ENCODE measurements at regions not wholly inside any gene's neighbourhood (a gene's known extent, or its start where the extent isn't known, plus 50 kb on each side); places are given as distances from the start of the nearest gene placed in this dataset.

DNA sequence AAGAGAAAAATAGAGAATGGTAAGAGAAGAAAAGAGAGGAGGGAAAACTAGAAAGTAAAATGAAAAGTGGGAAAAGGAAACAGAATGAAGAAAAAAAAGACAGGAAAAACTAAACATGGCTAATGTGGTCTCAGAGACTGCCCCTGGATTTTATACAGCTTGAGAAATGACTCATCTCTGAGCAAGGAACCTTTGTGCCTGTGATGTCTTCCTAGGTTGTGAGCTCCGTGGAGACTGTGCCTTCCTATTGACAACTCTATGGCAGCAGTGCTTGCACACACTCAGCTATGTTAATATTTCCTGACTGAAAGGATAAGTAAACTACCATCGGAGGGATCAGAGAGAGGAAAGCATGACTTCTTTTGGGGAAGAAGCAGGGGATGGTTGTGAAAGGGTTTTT lies 203.8 kb downstream of the RDH14 start:
- Histone ChIP-seq H3K4me3 (ENCODE audit: low read length) (no peak overlapping the region), H3K27me3 (ENCODE audit: control insufficient read depth in 2 of 2, insufficient read depth in 2 of 2, low read length in 2 of 2) (no peaks in the 10 kb centered on the region), H3K9me3 (ENCODE audit: control insufficient read depth in 2 of 3, low read length in 3 of 3) (no peaks in the 10 kb centered on the region), H3K27ac (ENCODE audit: low read depth, low read length) (no peak overlapping the region), H3K4me1 (ENCODE audit: control insufficient read depth in 2 of 2, insufficient read depth in 2 of 2, low read length in 2 of 2) (no peaks in the 10 kb centered on the region), H3K36me3 (ENCODE audit: control insufficient read depth in 2 of 3, insufficient read depth in 3 of 3, low read length in 3 of 3) (no peaks in the 10 kb centered on the region)
- ChIA-PET POLR2A (no interaction called here), CTCF (no interaction called here)
- DNase-seq (no peak), ATAC-seq (no peak)
- Mint-ChIP-seq H3K4me3 (no peak overlapping the region), H3K4me1 (no peaks in the 10 kb centered on the region), H3K27ac (no peak overlapping the region), H3K9me3 (no peaks in the 10 kb centered on the region), H3K36me3 (no peaks in the 10 kb centered on the region), H3K27me3 (peaks cover 0 to 6% (median 3%) of the 10 kb centered on the region in 5 donors)
- intact Hi-C loops (cut with micrococcal nuclease): no loop called here

GRCh38 chr2:18349421-18349820 lies 211.0 kb downstream of the RDH14 start:
- POLR2A ChIA-PET: no interaction called here
- H3K4me1 Mint-ChIP-seq: no peaks in the 10 kb centered on the region
- intact Hi-C loops (cut with micrococcal nuclease): no loop called here

GRCh38 chr2:18346874-18347273 lies 213.6 kb downstream of the RDH14 start:
- no peaks in the 10 kb centered on the region for H3K9me3 ChIP-seq (ENCODE audit: control insufficient read depth in 2 of 3, low read length in 3 of 3)
- H3K4me1 ChIP-seq (ENCODE audit: control insufficient read depth in 2 of 2, insufficient read depth in 2 of 2, low read length in 2 of 2): no peaks in the 10 kb centered on the region
- no peak overlapping the region for H3K27ac ChIP-seq (ENCODE audit: low read depth, low read length)
- DNase-seq: no peak
- no peaks in the 10 kb centered on the region for H3K27me3 ChIP-seq (ENCODE audit: control insufficient read depth in 2 of 2, insufficient read depth in 2 of 2, low read length in 2 of 2)
- ChIA-PET POLR2A (no interaction called here), CTCF (no interaction called here)
- no peaks in the 10 kb centered on the region for H3K36me3 Mint-ChIP-seq
- no peak for ATAC-seq
- intact Hi-C loops (cut with micrococcal nuclease): no loop called here
- H3K4me1 Mint-ChIP-seq: no peaks in the 10 kb centered on the region
- H3K36me3 ChIP-seq (ENCODE audit: control insufficient read depth in 2 of 3, insufficient read depth in 3 of 3, low read length in 3 of 3): no peaks in the 10 kb centered on the region
- no peak overlapping the region for H3K4me3 ChIP-seq (ENCODE audit: low read length)
- H3K9me3 Mint-ChIP-seq: peaks cover 0 to 11% (median 0%) of the 10 kb centered on the region in 11 donors
- H3K4me3 Mint-ChIP-seq: no peak overlapping the region
- H3K27me3 Mint-ChIP-seq: peaks cover 0 to 19% (median 0%) of the 10 kb centered on the region in 5 donors
- H3K27ac Mint-ChIP-seq: no peak overlapping the region

More at GRCh38 chr2:18349421-18349820, 211.0 kb downstream of the RDH14 start:
- CTCF ChIA-PET: no interaction called here
- Histone ChIP-seq H3K36me3 (ENCODE audit: control insufficient read depth in 2 of 3, insufficient read depth in 3 of 3, low read length in 3 of 3) (no peaks in the 10 kb centered on the region), H3K4me1 (ENCODE audit: control insufficient read depth in 2 of 2, insufficient read depth in 2 of 2, low read length in 2 of 2) (no peaks in the 10 kb centered on the region), H3K27ac (ENCODE audit: low read depth, low read length) (no peak overlapping the region), H3K27me3 (ENCODE audit: control insufficient read depth in 2 of 2, insufficient read depth in 2 of 2, low read length in 2 of 2) (no peaks in the 10 kb centered on the region), H3K4me3 (ENCODE audit: low read length) (no peak overlapping the region), H3K9me3 (ENCODE audit: control insufficient read depth in 2 of 3, low read length in 3 of 3) (no peaks in the 10 kb centered on the region)
- Mint-ChIP-seq H3K4me3 (no peak overlapping the region), H3K9me3 (peaks cover 0 to 11% (median 0%) of the 10 kb centered on the region in 11 donors), H3K36me3 (no peaks in the 10 kb centered on the region), H3K27ac (no peak overlapping the region), H3K27me3 (peaks cover 0 to 13% (median 0%) of the 10 kb centered on the region in 5 donors)
- no peak for ATAC-seq
- no peak for DNase-seq

- Histone ChIP-seq H3K9me3 (ENCODE audit: control insufficient read depth in 2 of 3, low read length in 3 of 3) (no peaks in the 10 kb centered on the region), H3K27me3 (ENCODE audit: control insufficient read depth in 2 of 2, insufficient read depth in 2 of 2, low read length in 2 of 2) (no peaks in the 10 kb centered on the region), H3K27ac (ENCODE audit: low read depth, low read length) (no peak overlapping the region), H3K36me3 (ENCODE audit: control insufficient read depth in 2 of 3, insufficient read depth in 3 of 3, low read length in 3 of 3) (no peaks in the 10 kb centered on the region), H3K4me1 (ENCODE audit: control insufficient read depth in 2 of 2, insufficient read depth in 2 of 2, low read length in 2 of 2) (no peaks in the 10 kb centered on the region), H3K4me3 (ENCODE audit: low read length) (no peak overlapping the region)
- CTCF ChIA-PET: no interaction called here
- Mint-ChIP-seq H3K9me3 (peaks cover 0 to 9% (median 1%) of the 10 kb centered on the region in 11 donors), H3K36me3 (no peaks in the 10 kb centered on the region), H3K4me3 (no peak overlapping the region), H3K4me1 (no peaks in the 10 kb centered on the region), H3K27ac (no peak overlapping the region), H3K27me3 (peaks cover 0 to 17% (median 0%) of the 10 kb centered on the region in 5 donors)
- DNase-seq: no peak
- intact Hi-C loops (cut with micrococcal nuclease): no loop called here
- no peak for ATAC-seq
- POLR2A ChIA-PET: no interaction called here
Measured at GRCh38 chr2:18346344-18346743, 214.1 kb downstream of the RDH14 start.

DNA sequence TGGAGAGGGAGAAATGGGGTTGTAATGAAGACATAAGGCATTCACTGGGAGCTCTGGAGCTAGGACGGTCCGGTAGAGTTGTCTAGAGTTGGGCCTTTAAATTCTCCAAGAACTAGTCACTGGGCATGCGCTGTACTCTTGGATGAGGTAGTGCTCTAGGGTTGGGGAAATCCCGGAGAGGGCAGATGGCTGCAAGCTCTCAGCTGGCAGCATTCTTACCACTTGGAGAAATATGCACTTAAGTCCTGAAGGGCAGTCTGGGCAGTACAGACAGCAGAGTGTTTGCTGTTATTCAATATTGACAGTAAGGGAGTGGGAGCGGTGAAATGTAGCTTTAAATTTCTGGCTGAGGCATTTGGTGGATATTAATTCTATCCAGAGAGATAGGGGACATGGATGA lies 214.6 kb downstream of the RDH14 start:
- CTCF ChIA-PET: no interaction called here
- Mint-ChIP-seq H3K4me1 (no peaks in the 10 kb centered on the region), H3K27me3 (peaks cover 0 to 12% (median 0%) of the 10 kb centered on the region in 5 donors), H3K4me3 (no peak overlapping the region), H3K27ac (no peak overlapping the region), H3K36me3 (no peaks in the 10 kb centered on the region), H3K9me3 (peaks cover 0 to 6% (median 0%) of the 10 kb centered on the region in 11 donors)
- H3K36me3 ChIP-seq (ENCODE audit: control insufficient read depth in 2 of 3, insufficient read depth in 3 of 3, low read length in 3 of 3): no peaks in the 10 kb centered on the region
- H3K4me3 ChIP-seq (ENCODE audit: low read length): no peak overlapping the region
- ATAC-seq (no peak), DNase-seq (no peak)
- H3K27ac ChIP-seq (ENCODE audit: low read depth, low read length): no peak overlapping the region
- no peaks in the 10 kb centered on the region for H3K27me3 ChIP-seq (ENCODE audit: control insufficient read depth in 2 of 2, insufficient read depth in 2 of 2, low read length in 2 of 2)
- H3K9me3 ChIP-seq (ENCODE audit: control insufficient read depth in 2 of 3, low read length in 3 of 3): no peaks in the 10 kb centered on the region
- POLR2A ChIA-PET: no interaction called here
- intact Hi-C loops (cut with micrococcal nuclease): no loop called here
- no peaks in the 10 kb centered on the region for H3K4me1 ChIP-seq (ENCODE audit: control insufficient read depth in 2 of 2, insufficient read depth in 2 of 2, low read length in 2 of 2)

DNA sequence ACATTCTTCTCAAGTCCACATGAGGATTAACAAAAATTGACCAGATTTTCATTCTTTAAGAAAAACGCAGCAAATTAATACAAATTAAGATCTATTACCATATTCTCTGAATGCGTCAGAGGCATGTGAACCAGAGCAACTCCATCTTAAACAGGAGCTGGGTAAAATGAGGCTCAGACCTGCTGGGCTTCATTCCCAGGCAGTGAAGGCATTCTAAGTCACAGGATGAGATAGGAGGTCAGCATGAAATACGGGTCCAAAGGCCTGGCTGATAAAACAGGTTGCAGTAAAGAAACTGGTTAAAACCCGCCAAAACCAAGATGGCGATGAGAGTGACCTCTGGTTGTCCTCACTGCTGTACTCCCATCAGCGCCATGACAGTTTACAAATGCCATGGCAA lies 217.6 kb downstream of the RDH14 start:
- Mint-ChIP-seq H3K27ac (no peak overlapping the region), H3K27me3 (peaks cover 0 to 15% (median under 1%) of the 10 kb centered on the region in 5 donors), H3K4me1 (no peaks in the 10 kb centered on the region), H3K4me3 (no peak overlapping the region), H3K36me3 (no peaks in the 10 kb centered on the region), H3K9me3 (peaks cover 0 to 5% (median 0%) of the 10 kb centered on the region in 11 donors)
- ChIA-PET POLR2A (no interaction called here), CTCF (no interaction called here)
- Histone ChIP-seq H3K36me3 (ENCODE audit: control insufficient read depth in 2 of 3, insufficient read depth in 3 of 3, low read length in 3 of 3) (no peaks in the 10 kb centered on the region), H3K4me1 (ENCODE audit: control insufficient read depth in 2 of 2, insufficient read depth in 2 of 2, low read length in 2 of 2) (no peaks in the 10 kb centered on the region), H3K27ac (ENCODE audit: low read depth, low read length) (no peak overlapping the region), H3K27me3 (ENCODE audit: control insufficient read depth in 2 of 2, insufficient read depth in 2 of 2, low read length in 2 of 2) (peaks cover 0 to 3% of the 10 kb centered on the region in 2 donors), H3K9me3 (ENCODE audit: control insufficient read depth in 2 of 3, low read length in 3 of 3) (no peaks in the 10 kb centered on the region), H3K4me3 (ENCODE audit: low read length) (no peak overlapping the region)
- no peak for ATAC-seq
- no peak for DNase-seq
- intact Hi-C loops (cut with micrococcal nuclease): no loop called here

- POLR2A ChIA-PET: no interaction called here
- Mint-ChIP-seq H3K4me1 (no peaks in the 10 kb centered on the region), H3K4me3 (no peak overlapping the region), H3K36me3 (no peaks in the 10 kb centered on the region), H3K9me3 (peaks cover 0 to 5% (median 0%) of the 10 kb centered on the region in 11 donors), H3K27me3 (peaks cover 0 to 37% (median 8%) of the 10 kb centered on the region in 5 donors), H3K27ac (no peak overlapping the region)
- Histone ChIP-seq H3K27me3 (ENCODE audit: control insufficient read depth in 2 of 2, insufficient read depth in 2 of 2, low read length in 2 of 2) (peaks cover 0 to 3% of the 10 kb centered on the region in 2 donors), H3K4me3 (ENCODE audit: low read length) (no peak overlapping the region), H3K27ac (ENCODE audit: low read depth, low read length) (no peak overlapping the region), H3K4me1 (ENCODE audit: control insufficient read depth in 2 of 2, insufficient read depth in 2 of 2, low read length in 2 of 2) (no peaks in the 10 kb centered on the region), H3K9me3 (ENCODE audit: control insufficient read depth in 2 of 3, low read length in 3 of 3) (no peaks in the 10 kb centered on the region), H3K36me3 (ENCODE audit: control insufficient read depth in 2 of 3, insufficient read depth in 3 of 3, low read length in 3 of 3) (no peaks in the 10 kb centered on the region)
- DNase-seq: no peak
- CTCF ChIA-PET: no interaction called here
- intact Hi-C loops (cut with micrococcal nuclease): no loop called here
- no peak for ATAC-seq
Measured at GRCh38 chr2:18339326-18339725, 221.1 kb downstream of the RDH14 start.
